K562 (cell line): ENCODE measurements at regions not wholly inside any gene's neighbourhood (a gene's known extent, or its start where the extent isn't known, plus 50 kb on each side); places are given as distances from the start of the nearest gene placed in this dataset.

ENCODE experiments used
- ATAC-seq: fragments of 200-7000 bp; cut with Tn5 transposase; 3 replicates; pipeline ENCODE4 v1.9.1; 2020; ENCODE audit warnings: moderate library complexity
- BruUV-seq: library from RNA; stranded (reverse); fragments of 400-500 nt; replicated peaks from 2 replicates; lab custom pipeline; 2021; lab: Mats Ljungman, UMichigan
- CTCF ChIA-PET: fragments of 300-600 bp; formaldehyde crosslinking; extraction: SDS; loops from one replicate; lab custom pipeline; 2021; ENCODE audit warnings: low intra/inter-chr PET ratio; lab: Yijun Ruan, JAX
- POLR2A ChIA-PET: fragments of 300-600, 350-650 bp; sonication (Branson Sonifier 250); formaldehyde crosslinking; extraction: SDS; loops from one replicate; lab custom pipeline; 2021; ENCODE audit warnings: antibody characterized with exemption, inconsistent platforms; lab: Yijun Ruan, JAX
- DNase-seq, 4 experiments: peaks; one replicate each; pipeline versions ENCODE4 v3.0.0 to v3.0.0-alpha.2; 2011 to 2018; ENCODE audit warnings: low spot score in 3 of 4, mixed read lengths in 3 of 4; ENCODE audit errors: extremely low read depth in 1 of 4
- FAIRE-seq: peaks from 2 replicates; lab custom pipeline; 2011; peaks lifted over from hg19 to GRCh38; lab: Jason Lieb, UNC
- H2AFZ ChIP-seq: 2 replicates; pipeline ENCODE4 v1.6.0; 2011; ENCODE audit warnings: low read depth, low read length, control low read depth, inconsistent platforms
- H3K27ac ChIP-seq: fragments of 200-600 bp; 3 replicates; pipeline ENCODE4 v1.8.0; 2011; ENCODE audit warnings: low read depth, mild to moderate bottlenecking, control low read depth, inconsistent platforms, low read length, moderate library complexity, mixed read lengths; ENCODE audit errors: extremely low read depth
- H3K27me3 ChIP-seq, 2 experiments: fragments of 300-600 bp in 1 of 2; 2 replicates in 1 of 2; 3 replicates in 1 of 2; pipeline versions ENCODE4 v1.6.0 to v1.8.0; 2011; ENCODE audit warnings: inconsistent platforms in 2 of 2, low read length in 2 of 2, mild to moderate bottlenecking in 1 of 2, mixed read lengths in 1 of 2, moderate library complexity in 1 of 2; ENCODE audit not compliant: control insufficient read depth in 2 of 2, insufficient read depth in 2 of 2
- H3K36me3 ChIP-seq: fragments of 300-600 bp; 3 replicates; pipeline ENCODE4 v1.8.0; 2011; ENCODE audit warnings: mild to moderate bottlenecking, low read length, inconsistent platforms; ENCODE audit not compliant: control insufficient read depth, insufficient read depth
- H3K4me1 ChIP-seq, 2 experiments: fragments of 200-600 bp in 1 of 2; replicated peaks in 1 of 2; 2 replicates in 1 of 2; 3 replicates in 1 of 2; pipeline versions ENCODE4 v1.5.1 to v1.8.0; 2011; ENCODE audit warnings: inconsistent platforms in 2 of 2, low read length in 2 of 2, mild to moderate bottlenecking in 1 of 2, mixed read lengths in 1 of 2, moderate library complexity in 1 of 2; ENCODE audit not compliant: control insufficient read depth in 2 of 2, insufficient read depth in 2 of 2
- H3K4me2 ChIP-seq: 2 replicates; pipeline ENCODE4 v1.6.1; 2011; ENCODE audit warnings: low read length, control low read depth, inconsistent platforms, mixed read lengths; ENCODE audit not compliant: insufficient read depth
- H3K4me3 ChIP-seq: fragments of 200-600 bp; sonication (generic), shearing (Covaris generic); 2 replicates; pipeline ENCODE4 v1.5.1; 2016; ENCODE audit warnings: control low read depth, inconsistent platforms
- H3K79me2 ChIP-seq: fragments of 200-600 bp; 3 replicates; pipeline ENCODE4 v1.8.0; 2011; ENCODE audit warnings: low read length, inconsistent platforms; ENCODE audit not compliant: control insufficient read depth, insufficient read depth
- H3K9ac ChIP-seq, 2 experiments: 2 replicates each; pipeline versions ENCODE4 v1.6.0 to v1.6.1; 2011; ENCODE audit warnings: low read depth in 2 of 2, low read length in 2 of 2, control low read depth in 1 of 2, inconsistent platforms in 1 of 2, mild to moderate bottlenecking in 1 of 2, mixed read lengths in 1 of 2; ENCODE audit not compliant: insufficient read depth in 1 of 2
- H3K9me1 ChIP-seq: one replicate; pipeline ENCODE4 v1.6.0; 2011; ENCODE audit warnings: inconsistent platforms, mild to moderate bottlenecking, low read length, moderate library complexity; ENCODE audit not compliant: control insufficient read depth, insufficient read depth
- H3K9me3 ChIP-seq: replicated peaks from 2 replicates; pipeline ENCODE4 v1.5.1; 2011; ENCODE audit warnings: low read depth, low read length, inconsistent platforms; ENCODE audit not compliant: control insufficient read depth, insufficient read depth
- H4K20me1 ChIP-seq: replicated peaks from 2 replicates; pipeline ENCODE4 v1.6.1; 2011; ENCODE audit warnings: low read length, inconsistent platforms, mixed read lengths; ENCODE audit not compliant: control insufficient read depth, insufficient read depth
- CBX5 ChIP-seq: IDR thresholded peaks from 2 replicates; pipeline ENCODE4 v1.6.1; 2014; ENCODE audit warnings: low read depth, borderline replicate concordance
- GATAD2A ChIP-seq: fragments of 450-650 bp; IDR thresholded peaks from 2 replicates; pipeline ENCODE4 v1.6.1; 2017
- ID3 ChIP-seq, 2 experiments: fragments of 250-450 bp in 1 of 2; fragments of 450-650 bp in 1 of 2; sonication (Bioruptor Pico) in 1 of 2; IDR thresholded peaks; 2 replicates each; pipeline versions ENCODE4 v1.6.1 to v1.8.0; 2016 to 2021; ENCODE audit warnings: mild to moderate bottlenecking in 2 of 2, moderate library complexity in 2 of 2, missing compliant biosample characterization in 1 of 2, missing genetic modification characterization in 1 of 2
- MAZ ChIP-seq, 2 experiments: fragments of 450-650 bp in 1 of 2; sonication (generic) in 1 of 2; formaldehyde crosslinking; IDR thresholded peaks in 1 of 2; conservative IDR thresholded peaks in 1 of 2; 2 replicates each; pipeline versions ENCODE4 v1.4.0 to v1.5.0; 2020; ENCODE audit warnings: mild to moderate bottlenecking in 1 of 2, missing genetic modification reagents in 1 of 2
- NEUROD1 ChIP-seq: fragments of 150-350 bp; IDR thresholded peaks from 2 replicates; pipeline ENCODE4 v1.6.1; 2014; ENCODE audit warnings: borderline replicate concordance, low read length, low read depth; ENCODE audit not compliant: partially characterized antibody
- POLR2AphosphoS5 ChIP-seq: IDR thresholded peaks from 2 replicates; pipeline ENCODE4 v1.6.1; 2011; ENCODE audit warnings: mild to moderate bottlenecking, low read depth, low read length, moderate library complexity; ENCODE audit not compliant: control insufficient read depth, insufficient read depth
- RREB1 ChIP-seq: fragments of 250-450 bp; sonication (Bioruptor Pico); IDR thresholded peaks from 2 replicates; pipeline ENCODE4 v1.4.0; 2020
- TEAD4 ChIP-seq, 2 experiments: sonication (generic) in 1 of 2; formaldehyde crosslinking in 1 of 2; IDR thresholded peaks; 2 replicates each; pipeline versions ENCODE4 v1.6.1 to v1.8.0; 2012 to 2022; ENCODE audit warnings: borderline replicate concordance in 1 of 2, inconsistent platforms in 1 of 2, low read length in 1 of 2, mild to moderate bottlenecking in 1 of 2, missing genetic modification reagents in 1 of 2
- XRCC5 ChIP-seq: fragments of 200-400 bp; formaldehyde crosslinking; IDR thresholded peaks from 2 replicates; pipeline ENCODE4 v1.6.1; 2017; ENCODE audit warnings: low read depth, mild to moderate bottlenecking, low read length
- ZBTB12 ChIP-seq: fragments of 250-450 bp; sonication (Bioruptor Pico); IDR thresholded peaks from 2 replicates; pipeline ENCODE4 v1.4.0; 2020
- ZEB2 ChIP-seq: fragments of 450-650 bp; IDR thresholded peaks from 2 replicates; pipeline ENCODE4 v1.6.1; 2016
- ZNF263 ChIP-seq: sonication (generic); formaldehyde crosslinking; IDR thresholded peaks from 2 replicates; pipeline ENCODE4 v1.8.0; 2022; ENCODE audit warnings: mild to moderate bottlenecking, missing genetic modification reagents, borderline replicate concordance
- ZNF354B ChIP-seq: fragments of 250-450 bp; sonication (Bioruptor Pico); IDR thresholded peaks from 2 replicates; pipeline ENCODE4 v1.4.0; 2020
- WGBS: fragments of 100-300 bp; shearing (Covaris generic); methylation state at CpG from one replicate; pipeline ENCODE4 v1.1.6; 2016; ENCODE audit warnings: low coverage, mixed read lengths; ENCODE audit not compliant: insufficient coverage; ENCODE audit errors: missing lambda C conversion rate; 5-methylcytosine and 5-hydroxymethylcytosine counted together
- in situ Hi-C: fragments of 300-500 bp; cut with MboI; formaldehyde crosslinking; loops from 4 replicates; pipeline ENCODE4 v1.15.0; 2018; ENCODE audit warnings: inconsistent platforms, mixed read lengths
- intact Hi-C: fragments of 100-400 bp; cut with micrococcal nuclease; formaldehyde crosslinking; loops from 2 replicates; pipeline ENCODE4 v1.14.2; 2022

GRCh38 chr2:45256173-45256866 lies 247.1 kb upstream of the SIX2 start (continued):
- no peak for TF ChIP-seq ZBTB12 (CRISPR knock-in tag)
- TF ChIP-seq POLR2AphosphoS5, result no peak

GRCh38 chr2:45255563-45255962 lies 246.3 kb upstream of the SIX2 start:
- CTCF ChIA-PET, result no interaction called here
- TF ChIP-seq NEUROD1 (no peak), ZEB2 (no peak), XRCC5 (no peak), TEAD4 (IDR thresholded peaks at IDR 0.05; ENCODE audit: low read length) (no peak), TEAD4 (CRISPR knock-in tag; IDR thresholded peaks at IDR 0.05; ENCODE audit: borderline replicate concordance) (no peak), ID3 (CRISPR knock-in tag; IDR thresholded peaks at IDR 0.05) (no peak), ID3 (tag; IDR thresholded peaks at IDR 0.05) (no peak), CBX5 (no peak), GATAD2A (no peak), ZNF354B (CRISPR knock-in tag) (no peak), MAZ (CRISPR knock-in tag; conservative IDR thresholded peaks at IDR 0.05 in 1 of 2, IDR thresholded peaks at IDR 0.05 in 1 of 2) (no peak), ZNF263 (CRISPR knock-in tag) (no peak), RREB1 (CRISPR knock-in tag) (no peak)
- Histone ChIP-seq H3K36me3 (no peaks in the 10 kb centered on the region), H3K79me2 (no peaks in the 10 kb centered on the region), H3K27ac (no peak overlapping the region), H4K20me1 (0 out of 2 replicates have a peak, but pooled peaks cover 5% of the 10 kb centered on the region), H3K4me2 (no peak overlapping the region), H3K27me3 (peaks cover 31 to 48% of the 10 kb centered on the region in 2 experiments), H2AFZ (no peak overlapping the region), H3K4me1 (no peaks in the 10 kb centered on the region), H3K9ac (no peak overlapping the region), H3K9me1 (no peaks in the 10 kb centered on the region), H3K4me3 (no peak overlapping the region), H3K9me3 (no peaks in the 10 kb centered on the region)
- in situ Hi-C loops (no loop called here), intact Hi-C loops (no loop called here)
- no peak for DNase-seq
- no peak for FAIRE-seq
- POLR2A ChIA-PET, result no interaction called here
- no TSS peak for BruUV-seq
- no peak for ATAC-seq
- 7% methylated on average over 3 of the region's 3 CpGs for WGBS
